Suppressor macrophage (primary cell): ENCODE measurements at regions not wholly inside any gene's neighbourhood (a gene's known extent, or its start where the extent isn't known, plus 50 kb on each side); places are given as distances from the start of the nearest gene placed in this dataset.
"Not testable (repeated sequence)": the region's sequence is repeated elsewhere in the genome, so short reads cannot be mapped to it uniquely, and the experiment has no call there.

Experiments
- DNase-seq, 4 experiments: peaks; one replicate each; pipeline ENCODE4 v3.0.0-alpha.2; 2020 to 2022

DNA sequence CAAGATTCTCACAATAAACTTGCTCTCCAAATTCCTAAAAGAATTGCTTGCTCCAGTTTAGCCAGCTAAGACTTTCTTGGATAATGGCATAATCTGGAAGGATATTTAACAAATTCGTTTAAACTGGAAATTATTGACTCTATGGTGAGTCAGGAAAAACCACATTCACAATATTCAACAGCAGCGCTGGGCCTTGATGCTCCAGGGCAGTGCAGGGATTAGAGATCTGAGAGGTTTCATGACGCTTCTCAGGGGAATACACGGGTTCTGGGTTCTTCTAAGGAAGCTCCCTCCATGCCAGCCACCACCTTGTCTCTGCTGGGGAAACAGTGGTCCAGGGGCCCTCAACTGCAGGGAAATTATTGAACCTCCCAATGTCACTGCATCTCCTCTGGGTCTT is 123.3 kb upstream of the FAM20C start:
- DNase-seq, result not testable (repeated sequence)

GRCh38 chr7:69499-70123 is 122.8 kb upstream of the FAM20C start:
- DNase-seq, result not testable (repeated sequence)

DNA sequence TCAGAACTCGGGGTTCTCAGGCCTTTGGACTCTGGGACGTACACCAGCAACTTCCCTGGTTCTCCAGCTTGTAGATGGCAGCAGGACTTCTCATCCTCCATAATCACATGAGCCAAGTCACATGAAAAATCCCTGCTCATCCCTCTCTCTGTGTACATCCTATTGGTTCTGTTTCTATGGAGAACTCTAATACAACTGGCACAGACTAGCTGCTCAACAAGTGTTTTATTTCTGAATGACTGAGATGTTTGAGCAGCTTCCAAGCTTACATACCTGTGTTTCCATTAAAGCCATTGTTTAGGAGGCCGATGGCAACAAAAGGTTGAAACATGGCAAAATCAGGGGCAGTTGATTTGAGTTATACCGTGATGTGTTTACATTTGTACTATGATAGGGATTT is 122.2 kb upstream of the FAM20C start:
- not testable (repeated sequence) for DNase-seq

- peak in 1 of 4 experiments; percentile 62 for DNase-seq
These were observed 121.4 kb upstream of the FAM20C start for GRCh38 chr7:70989-71388.

DNA sequence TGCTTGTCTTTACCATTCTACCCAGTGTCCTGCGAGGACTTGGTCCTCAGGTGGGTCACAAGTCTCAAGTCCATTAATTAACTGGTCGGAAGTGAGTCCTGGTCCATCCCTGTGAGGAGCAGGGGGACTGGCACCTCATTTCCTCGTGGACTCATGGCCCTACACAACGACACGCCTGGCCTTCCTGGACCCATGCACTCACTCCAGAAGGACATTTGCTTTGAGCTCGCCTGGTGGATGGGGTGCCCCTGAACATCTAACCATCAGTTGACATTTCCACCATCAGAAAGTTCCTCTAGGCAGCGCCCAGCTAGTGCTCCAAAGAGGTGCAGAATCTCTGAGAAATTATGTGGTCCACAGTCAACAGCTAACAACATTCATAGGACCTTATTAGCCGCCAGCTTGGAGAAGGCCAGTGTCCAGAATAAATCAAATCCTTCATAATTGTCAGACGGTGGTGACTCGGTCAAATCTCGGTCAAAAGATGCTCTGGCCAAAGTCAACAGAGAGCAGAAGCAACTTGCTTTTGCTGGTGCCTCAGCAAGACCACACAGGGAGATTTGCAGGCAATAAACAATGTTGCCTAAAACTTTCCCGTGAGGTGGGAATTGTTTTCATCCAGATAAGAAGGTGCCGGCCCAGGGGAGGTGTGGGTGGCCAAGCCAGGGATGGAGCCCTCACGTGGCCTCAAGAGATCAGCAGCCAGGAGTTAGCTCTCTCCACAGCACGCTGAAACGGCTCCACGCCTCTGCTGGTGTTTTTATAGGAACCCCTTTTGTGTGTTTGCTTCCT is 119.9 kb upstream of the FAM20C start:
- DNase-seq, result not testable (repeated sequence)

DNA sequence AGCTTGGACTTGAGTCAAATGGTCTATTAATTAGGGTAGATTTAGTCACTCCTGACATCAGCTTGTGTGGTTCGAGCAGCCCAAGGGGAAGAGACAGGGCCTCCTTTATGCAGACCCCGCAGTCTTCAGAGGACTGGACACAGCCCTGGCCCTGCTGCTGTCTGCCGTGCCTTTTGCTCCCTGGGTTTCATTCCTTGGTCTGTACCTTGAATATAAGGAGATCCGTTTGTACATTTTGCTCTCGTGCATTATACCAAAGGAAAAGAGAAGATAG is 119.4 kb upstream of the FAM20C start:
- DNase-seq, result not testable (repeated sequence)

- peak in 2 of 4 experiments; percentile 43 to 49 for DNase-seq
These were observed 118.3 kb upstream of the FAM20C start for GRCh38 chr7:74008-74540.

GRCh38 chr7:75511-75910 is 116.9 kb upstream of the FAM20C start:
- DNase-seq, result not testable (repeated sequence)

DNA sequence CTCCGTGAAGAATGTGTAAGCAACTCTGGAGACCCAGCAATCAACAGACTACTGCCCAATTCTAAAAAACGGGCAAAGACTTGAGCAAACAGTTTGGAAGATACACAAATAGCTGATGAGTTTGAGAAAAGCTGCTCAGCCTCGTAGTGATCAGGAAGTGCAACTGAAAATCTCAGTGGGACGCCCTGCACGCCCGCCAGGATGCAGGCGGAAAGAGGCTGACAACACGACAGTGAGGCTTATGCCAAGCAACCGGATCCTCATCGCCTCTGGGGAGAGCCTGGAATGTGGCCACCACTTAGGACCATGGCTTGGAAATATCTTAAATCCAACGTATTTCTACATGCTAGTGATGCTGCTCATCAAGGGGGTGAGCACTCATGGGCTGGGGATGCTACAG is 116.2 kb upstream of the FAM20C start:
- not testable (repeated sequence) for DNase-seq

- DNase-seq, result not testable (repeated sequence)
These were observed 115.5 kb upstream of the FAM20C start for GRCh38 chr7:76829-77395.

- not testable (repeated sequence) for DNase-seq
These were observed 113.5 kb upstream of the FAM20C start for GRCh38 chr7:78862-79261.

DNA sequence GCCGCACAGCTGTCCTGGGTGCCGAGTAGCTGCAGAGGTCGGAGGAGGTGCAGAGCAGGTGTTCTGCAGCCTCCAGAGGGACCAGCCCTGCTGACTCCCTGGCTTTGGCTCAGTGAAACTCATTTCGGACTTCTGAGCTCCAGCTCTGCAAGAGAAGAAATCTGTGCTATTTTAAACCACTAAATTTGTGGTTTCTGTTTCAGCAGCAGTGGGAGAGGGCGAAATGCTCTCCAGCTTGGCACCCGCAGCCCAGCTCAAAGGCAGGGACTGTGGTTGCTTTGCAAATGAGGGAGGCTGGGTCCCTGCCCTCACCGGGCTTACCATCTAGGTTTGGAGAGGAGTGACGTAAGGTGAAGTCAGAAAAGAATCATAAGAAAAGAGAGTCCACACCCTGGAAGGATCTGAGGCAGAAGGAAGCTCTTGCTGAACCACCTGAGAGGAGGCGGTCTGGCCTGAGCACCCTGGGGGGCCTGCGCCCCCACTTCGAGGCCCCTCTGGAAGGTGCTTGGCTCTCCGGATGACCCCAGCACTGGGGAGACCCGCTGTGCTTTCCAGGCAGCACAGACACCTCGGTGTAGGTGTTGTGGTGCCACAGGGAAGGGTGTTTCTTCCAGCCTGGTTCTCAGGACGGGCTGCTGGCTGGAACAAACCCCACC is 112.8 kb upstream of the FAM20C start:
- DNase-seq, result not testable (repeated sequence)

DNA sequence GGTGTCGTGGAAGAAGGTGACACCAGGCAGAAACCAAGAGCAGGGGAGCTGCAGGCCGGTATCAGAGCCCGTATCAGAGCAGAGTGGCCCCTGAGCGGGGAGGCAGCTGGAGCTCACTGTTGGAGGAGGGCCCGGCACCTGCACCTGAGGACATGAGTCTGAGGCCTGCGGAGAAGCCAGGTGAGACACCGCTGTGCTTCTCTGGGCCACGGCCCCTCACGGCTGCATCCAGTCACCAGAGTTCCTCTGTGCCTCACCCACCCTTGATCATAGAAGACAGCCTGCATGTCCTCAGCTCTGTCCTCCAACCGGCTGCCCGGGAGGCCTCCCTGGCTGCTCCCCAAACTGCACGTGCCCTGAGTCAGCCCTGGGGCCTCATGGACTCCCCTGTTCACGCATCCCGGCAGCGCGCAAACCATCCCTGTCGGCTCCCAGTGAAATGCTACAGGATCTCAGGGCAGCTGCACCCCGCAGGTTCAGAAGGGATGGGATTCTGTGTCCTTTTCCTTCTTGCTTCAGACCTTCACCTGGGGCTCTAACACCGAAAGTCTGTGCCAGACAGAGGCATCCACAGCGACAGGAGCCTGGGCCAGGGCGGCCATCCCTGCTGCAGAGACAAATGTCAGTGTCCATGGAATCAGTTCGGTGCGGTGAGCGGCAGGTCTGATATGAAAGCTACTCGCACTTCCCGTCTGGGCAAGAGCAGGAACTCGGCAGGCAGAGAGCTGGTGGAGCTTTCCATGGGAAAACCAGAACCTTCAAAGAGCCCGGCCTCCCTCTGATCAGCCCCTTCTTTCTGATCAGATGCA is 111.9 kb upstream of the FAM20C start:
- DNase-seq, result peak in 1 of 4 experiments; percentile 33

GRCh38 chr7:81068-81925 is 111.1 kb upstream of the FAM20C start:
- DNase-seq, result peak; percentile 57 to 76 (median 72)

DNA sequence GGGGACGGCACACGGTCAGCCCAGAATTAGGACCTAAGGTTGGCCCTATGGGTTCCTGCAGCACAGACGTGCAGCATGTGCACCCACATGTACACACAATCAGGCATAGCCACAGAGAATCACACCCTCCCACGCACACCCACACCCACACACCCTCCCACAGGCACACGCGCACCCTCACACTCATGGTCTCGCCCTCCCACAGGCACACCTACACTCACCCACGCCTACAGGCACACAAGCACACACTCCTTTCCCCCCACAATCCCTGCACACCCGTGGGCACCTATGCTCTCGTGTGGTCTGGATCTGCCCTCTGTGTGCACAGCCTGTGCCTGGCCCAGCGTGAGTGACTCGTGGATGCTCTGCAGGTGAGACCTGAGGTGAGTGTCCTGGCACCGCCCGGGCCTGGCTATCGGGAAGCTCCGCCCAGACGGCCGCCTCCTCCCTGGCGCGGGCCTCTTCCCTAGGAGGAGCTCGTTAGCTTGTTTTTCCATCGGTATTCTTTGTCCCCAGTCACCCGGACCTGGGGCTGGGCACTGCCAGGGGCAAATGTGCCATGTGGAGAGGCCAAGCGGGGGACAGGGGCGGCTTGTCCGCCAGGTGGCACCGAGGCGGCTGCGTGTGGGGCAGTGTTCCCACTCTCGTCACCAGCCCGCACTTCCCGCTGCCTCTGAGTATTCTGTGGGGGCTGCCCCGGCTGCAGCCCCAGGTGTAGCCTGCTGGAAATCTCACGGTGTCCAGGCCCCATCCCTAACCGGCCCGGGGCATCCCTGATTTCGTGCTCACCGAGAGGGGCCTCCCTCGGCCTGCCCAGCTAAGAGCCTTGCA is 110.2 kb upstream of the FAM20C start:
- DNase-seq, result no peak

DNA sequence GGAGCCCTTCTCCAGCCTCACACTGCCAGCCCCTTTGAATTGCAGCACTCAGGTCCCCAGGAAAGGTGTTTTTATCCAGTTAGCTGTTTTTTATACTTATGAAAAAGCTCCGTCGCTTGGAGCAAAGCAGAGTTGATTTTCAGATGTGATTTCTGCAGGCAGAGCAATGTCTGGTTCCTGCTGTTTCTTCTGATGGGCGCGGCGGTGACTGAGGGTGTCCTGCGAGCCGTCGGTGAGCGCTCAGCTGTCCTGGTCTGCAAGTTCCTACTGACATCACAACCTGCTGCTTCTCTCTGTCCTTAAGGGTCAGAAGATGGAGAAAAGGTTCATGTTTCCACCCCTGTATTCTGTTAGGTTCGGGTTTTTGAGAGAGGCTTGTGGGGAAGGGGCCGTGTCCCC is 109.6 kb upstream of the FAM20C start:
- no peak for DNase-seq

- no peak for DNase-seq
These were observed 108.9 kb upstream of the FAM20C start for GRCh38 chr7:83441-83840.

DNA sequence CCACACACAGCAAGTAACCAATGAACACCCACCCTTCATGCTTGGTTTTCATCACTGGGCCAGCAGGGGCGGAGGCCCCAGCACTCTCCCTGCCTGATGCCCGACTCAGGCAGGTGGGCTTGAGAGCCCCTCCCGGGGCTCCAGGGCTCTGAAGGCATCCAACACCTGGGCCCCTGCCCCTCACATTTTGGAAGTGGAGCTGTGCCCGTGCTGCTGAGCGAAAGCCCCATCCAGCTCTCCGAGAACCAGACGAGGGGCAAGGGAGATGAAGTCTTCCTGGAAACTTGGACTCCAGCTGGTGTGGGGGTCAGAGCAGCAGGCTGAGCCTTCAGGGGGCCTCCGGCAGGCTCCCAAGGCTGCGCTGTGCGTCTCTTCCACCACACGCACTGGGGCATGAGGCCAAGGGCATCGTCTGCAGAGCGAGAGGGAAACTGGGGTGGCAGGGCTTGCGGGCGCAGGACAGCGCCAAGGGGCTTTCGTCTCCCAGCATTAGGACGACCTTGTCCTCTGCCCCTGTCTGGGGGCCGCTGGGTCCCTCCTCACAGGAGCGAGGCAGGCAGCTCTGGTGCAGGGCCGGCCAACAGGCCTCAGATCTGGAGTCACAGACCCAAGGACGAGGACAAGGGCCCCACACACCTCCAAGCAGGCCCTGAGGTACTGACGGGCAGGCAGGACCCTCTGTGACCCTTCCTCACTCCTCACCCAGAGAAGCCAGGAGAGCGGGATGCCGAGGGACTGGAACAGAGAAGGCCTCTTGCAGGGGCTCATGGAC is 108.3 kb upstream of the FAM20C start:
- DNase-seq, result no peak

GRCh38 chr7:84633-85020 is 107.7 kb upstream of the FAM20C start:
- DNase-seq, result no peak
